GM12873 (cell line): ENCODE measurements at regions not wholly inside any gene's neighbourhood (a gene's known extent, or its start where the extent isn't known, plus 50 kb on each side); places are given as distances from the start of the nearest gene placed in this dataset.

Experiments
- TF ChIP-seq, protein P1 (sequence below): IDR thresholded peaks from 2 replicates; pipeline ENCODE4 v1.5.1; 2012; ENCODE audit warnings: low read depth, mild to moderate bottlenecking, moderate library complexity, low read length, control low read depth; ENCODE audit not compliant: insufficient read depth; ENCODE audit errors: missing control alignments

DNA sequence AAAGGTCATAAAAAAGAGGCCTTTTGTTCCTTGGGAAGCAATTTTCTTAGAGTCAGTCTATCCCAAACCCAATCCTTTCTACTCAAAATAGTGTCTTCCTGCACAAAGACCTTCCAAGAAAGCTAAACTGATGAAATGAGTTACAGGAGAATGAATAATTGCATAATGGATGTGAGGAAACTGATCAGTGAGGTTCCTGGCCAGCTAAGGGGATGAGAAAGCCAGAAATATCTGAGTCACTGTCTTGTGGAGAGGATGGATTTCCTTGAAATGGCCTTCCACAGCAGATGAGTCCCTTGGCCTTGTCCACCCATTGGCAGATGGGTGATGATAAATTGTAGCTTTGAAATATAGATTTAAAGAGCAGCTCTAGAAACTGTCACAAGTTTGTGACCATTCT, 756.1 kb downstream of the DNAH5 start:
- TF ChIP-seq, protein P1, sequence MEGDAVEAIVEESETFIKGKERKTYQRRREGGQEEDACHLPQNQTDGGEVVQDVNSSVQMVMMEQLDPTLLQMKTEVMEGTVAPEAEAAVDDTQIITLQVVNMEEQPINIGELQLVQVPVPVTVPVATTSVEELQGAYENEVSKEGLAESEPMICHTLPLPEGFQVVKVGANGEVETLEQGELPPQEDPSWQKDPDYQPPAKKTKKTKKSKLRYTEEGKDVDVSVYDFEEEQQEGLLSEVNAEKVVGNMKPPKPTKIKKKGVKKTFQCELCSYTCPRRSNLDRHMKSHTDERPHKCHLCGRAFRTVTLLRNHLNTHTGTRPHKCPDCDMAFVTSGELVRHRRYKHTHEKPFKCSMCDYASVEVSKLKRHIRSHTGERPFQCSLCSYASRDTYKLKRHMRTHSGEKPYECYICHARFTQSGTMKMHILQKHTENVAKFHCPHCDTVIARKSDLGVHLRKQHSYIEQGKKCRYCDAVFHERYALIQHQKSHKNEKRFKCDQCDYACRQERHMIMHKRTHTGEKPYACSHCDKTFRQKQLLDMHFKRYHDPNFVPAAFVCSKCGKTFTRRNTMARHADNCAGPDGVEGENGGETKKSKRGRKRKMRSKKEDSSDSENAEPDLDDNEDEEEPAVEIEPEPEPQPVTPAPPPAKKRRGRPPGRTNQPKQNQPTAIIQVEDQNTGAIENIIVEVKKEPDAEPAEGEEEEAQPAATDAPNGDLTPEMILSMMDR, result no peak

DNA sequence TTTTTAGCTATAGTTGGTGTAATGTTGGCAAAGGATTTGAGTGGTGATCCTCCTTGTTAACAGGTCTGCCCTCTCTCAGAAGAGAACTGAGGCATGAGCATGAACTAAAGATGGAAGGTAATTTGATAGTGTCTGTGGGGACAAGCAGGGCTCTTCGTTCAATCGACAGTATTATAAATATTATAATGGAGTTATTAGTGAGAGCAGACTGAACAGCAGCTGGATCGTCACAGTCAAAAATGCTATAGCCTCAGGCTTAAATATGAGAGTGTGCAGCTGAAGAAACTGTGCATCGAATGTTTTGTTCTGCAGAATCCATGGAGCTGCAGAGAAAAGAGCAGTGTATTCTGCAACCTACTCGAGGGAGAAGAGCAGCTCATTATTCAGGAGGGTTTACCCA, 757.3 kb downstream of the DNAH5 start:
- TF ChIP-seq, protein P1, result no peak

DNA sequence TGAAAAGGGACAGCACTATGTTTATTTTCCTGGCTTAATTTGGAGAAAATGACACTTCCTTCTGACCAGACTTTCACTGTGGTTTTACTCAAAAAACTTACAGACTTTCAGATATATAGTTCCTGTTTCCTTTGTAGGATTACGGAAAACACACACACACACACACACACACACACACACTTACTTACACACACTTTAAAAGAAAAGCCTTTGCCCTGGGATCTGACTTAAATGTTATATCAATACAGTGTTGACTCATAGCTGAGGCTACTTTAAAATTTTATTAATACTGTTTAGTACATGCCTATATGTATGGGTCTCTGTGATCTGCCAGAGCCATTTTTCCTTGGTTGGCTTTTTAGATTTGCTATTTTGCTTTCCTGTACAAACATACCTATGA, 758.3 kb downstream of the DNAH5 start:
- TF ChIP-seq, protein P1, result no peak

DNA sequence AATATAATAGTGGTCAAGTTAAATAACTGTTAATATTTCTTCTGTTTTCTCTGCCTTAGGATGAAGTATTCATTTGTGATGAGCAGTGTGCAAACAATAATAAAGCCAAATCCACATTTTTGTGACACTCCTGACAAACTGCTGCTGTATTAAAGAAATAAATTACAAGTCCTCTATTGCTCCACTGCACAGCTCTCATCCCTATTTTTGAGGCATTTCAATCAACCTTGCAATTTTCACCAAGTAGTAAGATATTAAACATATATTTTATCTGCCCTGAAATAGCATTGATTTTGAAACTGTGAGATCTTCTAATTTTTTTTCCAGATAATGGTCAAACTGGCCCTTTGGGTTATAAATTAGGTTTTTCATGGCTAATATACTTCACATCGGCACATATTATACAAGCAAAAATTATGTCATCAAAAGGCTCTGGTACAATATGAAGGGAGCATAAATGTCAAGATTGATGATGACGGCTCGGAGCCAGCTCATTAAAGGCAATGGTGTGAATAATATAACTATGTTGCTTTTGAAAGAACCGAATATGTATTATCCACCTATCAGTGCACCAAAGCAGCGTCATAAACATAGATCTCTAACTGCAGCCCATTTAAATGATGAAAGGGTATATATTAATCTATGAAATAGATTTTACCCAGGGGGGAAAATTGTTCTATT, 764.9 kb downstream of the DNAH5 start:
- TF ChIP-seq, protein P1, result no peak

DNA sequence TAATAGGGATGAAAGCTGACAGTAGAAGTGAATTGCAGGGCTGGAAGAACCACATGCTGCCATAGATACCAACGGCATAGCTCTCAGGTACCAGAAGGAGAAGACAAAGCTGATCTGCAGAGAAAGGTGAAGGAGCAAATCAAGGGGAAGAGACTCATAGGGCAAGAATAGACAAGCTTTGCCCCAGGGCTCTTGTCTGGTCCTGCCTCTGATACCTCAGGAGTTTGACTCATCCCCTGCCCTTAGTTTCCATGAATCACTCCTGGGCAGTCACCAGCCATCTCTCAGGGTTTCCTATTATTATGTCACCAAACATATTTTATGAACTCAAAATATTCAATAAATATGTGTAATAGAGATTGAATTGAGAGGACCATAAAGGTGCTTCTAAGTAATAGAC, 800.9 kb downstream of the DNAH5 start:
- TF ChIP-seq, protein P1, result no peak

DNA sequence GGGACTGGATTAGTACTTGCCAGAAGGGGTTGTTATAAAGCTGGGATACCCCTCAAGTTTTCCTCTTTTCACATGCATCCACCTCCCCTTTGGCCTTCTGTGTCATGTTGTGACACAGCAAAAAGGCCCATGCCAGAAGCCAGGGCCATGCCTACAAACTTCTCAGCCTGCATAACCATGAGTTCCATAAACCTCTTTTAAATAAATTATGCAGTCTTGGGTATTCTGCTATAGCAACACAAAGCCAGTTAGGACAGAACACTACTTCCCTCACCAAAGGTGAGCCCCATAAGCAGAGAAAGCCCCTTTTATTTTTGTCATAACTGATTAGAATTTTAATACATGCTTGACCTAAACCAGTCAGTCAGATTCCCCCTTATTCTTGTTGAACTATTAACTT, 801.3 kb downstream of the DNAH5 start:
- TF ChIP-seq, protein P1, result no peak

DNA sequence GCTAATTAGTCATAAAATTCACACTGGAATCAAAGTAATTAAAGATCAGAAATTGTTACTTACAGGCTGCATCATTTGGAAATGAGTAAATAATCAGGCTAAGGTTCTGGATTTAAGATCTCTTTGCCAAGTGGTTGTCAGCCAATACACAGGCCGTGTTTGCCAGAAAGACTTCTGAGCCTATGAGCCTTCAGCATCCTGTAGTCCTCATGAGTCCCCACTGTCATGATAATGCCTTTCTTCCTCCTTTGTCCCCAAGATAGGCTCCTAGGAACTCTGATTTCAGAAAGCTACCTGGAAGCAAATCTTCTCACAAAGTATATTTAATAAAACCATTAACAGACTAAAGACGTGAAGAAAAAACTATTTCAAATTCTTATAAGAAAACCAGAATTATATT, 810.5 kb downstream of the DNAH5 start:
- TF ChIP-seq, protein P1, result no peak

DNA sequence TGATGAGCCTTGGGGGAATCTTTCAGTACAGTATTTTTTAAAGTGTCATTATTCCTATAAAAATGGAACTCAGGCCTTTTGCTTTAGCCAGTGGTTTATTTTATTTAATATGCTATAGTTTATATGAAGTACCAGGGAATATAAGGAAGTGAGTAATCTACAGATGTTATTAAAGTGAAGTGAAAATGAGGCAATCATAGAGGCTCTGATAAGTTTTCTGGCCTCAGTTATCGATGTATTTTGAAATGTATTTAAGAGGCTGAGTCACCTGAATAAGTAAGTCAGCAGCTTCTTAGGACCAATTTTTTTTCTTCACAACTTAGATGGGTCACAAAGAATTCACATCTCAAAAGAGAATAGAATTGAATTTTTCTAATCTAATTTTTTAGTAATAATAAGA, 829.0 kb downstream of the DNAH5 start:
- TF ChIP-seq, protein P1, result no peak
